CD4-positive, alpha-beta T cell (primary cell): ENCODE measurements at regions not wholly inside any gene's neighbourhood (a gene's known extent, or its start where the extent isn't known, plus 50 kb on each side); places are given as distances from the start of the nearest gene placed in this dataset.

ENCODE experiments used
- ATAC-seq: fragments of 200-7000 bp; cut with Tn5 transposase; one replicate; pipeline ENCODE4 v1.10.0; 2022; ENCODE audit warnings: mild to moderate bottlenecking; ENCODE audit not compliant: poor library complexity
- CTCF ChIA-PET: fragments of 350-600 bp; sonication (Branson Sonifier 250); formaldehyde crosslinking; loops from one replicate; lab custom pipeline; 2021; ENCODE audit warnings: antibody characterized with exemption, inconsistent platforms; lab: Charles Lee
- POLR2A ChIA-PET: fragments of 350-600 bp; sonication (Branson Sonifier 250); formaldehyde crosslinking; loops from one replicate; lab custom pipeline; 2021; ENCODE audit warnings: antibody characterized with exemption, inconsistent platforms; lab: Charles Lee
- DNase-seq, 14 experiments: peaks; one replicate each; pipeline ENCODE4 v3.0.0-alpha.2; 2013 to 2020; ENCODE audit warnings: mixed read lengths in 2 of 14
- H3K27ac ChIP-seq, 2 donors: one replicate each; pipeline versions ENCODE4 v1.5.1 to v1.7.0; 2013; ENCODE audit warnings: low read length in 2 of 2, low read depth in 1 of 2, mild to moderate bottlenecking in 1 of 2
- H3K27me3 ChIP-seq, 2 experiments: 1 replicate in 1 of 2; 2 replicates in 1 of 2; pipeline versions ENCODE4 v1.6.1 to v1.7.0; 2013; ENCODE audit warnings: low read length in 2 of 2, control low read depth in 1 of 2, mild to moderate bottlenecking in 1 of 2, moderate library complexity in 1 of 2; ENCODE audit not compliant: insufficient read depth in 2 of 2, control insufficient read depth in 1 of 2
- H3K36me3 ChIP-seq: one replicate; pipeline ENCODE4 v1.6.1; 2013; ENCODE audit warnings: low read length, control low read depth; ENCODE audit not compliant: insufficient read depth
- H3K4me1 ChIP-seq: one replicate; pipeline ENCODE4 v1.6.1; 2013; ENCODE audit warnings: low read length, control low read depth; ENCODE audit not compliant: insufficient read depth
- H3K4me3 ChIP-seq: one replicate; pipeline ENCODE4 v1.5.1; 2013; ENCODE audit warnings: mild to moderate bottlenecking, low read length, moderate library complexity
- H3K9me3 ChIP-seq, 2 experiments: 1 replicate in 1 of 2; 2 replicates in 1 of 2; pipeline versions ENCODE4 v1.6.1 to v1.7.0; 2013; ENCODE audit warnings: low read length in 2 of 2, mild to moderate bottlenecking in 2 of 2, control low read depth in 1 of 2, moderate library complexity in 1 of 2; ENCODE audit not compliant: control insufficient read depth in 1 of 2, insufficient read depth in 1 of 2
- H3K27ac Mint-ChIP-seq: one replicate; pipeline ENCODE4 v1.8.0; 2020; ENCODE audit warnings: mixed read lengths
- H3K27me3 Mint-ChIP-seq: one replicate; pipeline ENCODE4 v1.8.0; 2021; ENCODE audit warnings: mixed read lengths
- H3K36me3 Mint-ChIP-seq: one replicate; pipeline ENCODE4 v1.8.0; 2021; ENCODE audit warnings: low read depth, mixed read lengths
- H3K4me1 Mint-ChIP-seq: one replicate; pipeline ENCODE4 v1.8.0; 2021; ENCODE audit warnings: low read depth, mixed read lengths
- H3K4me3 Mint-ChIP-seq: one replicate; pipeline ENCODE4 v1.8.0; 2020; ENCODE audit warnings: mild to moderate bottlenecking, mixed read lengths
- H3K9me3 Mint-ChIP-seq: one replicate; pipeline ENCODE4 v1.8.0; 2020; ENCODE audit warnings: mixed read lengths
- intact Hi-C, 2 experiments: fragments of 100-400 bp; cut with DNase I in 1 of 2; cut with micrococcal nuclease in 1 of 2; formaldehyde crosslinking; loops; one replicate each; pipeline versions ENCODE4 v1.15.1 to v1.9.0; 2023 to 2025; cut with DNase I, micrococcal nuclease
- TF ChIP-seq, protein P1 (sequence below): fragments of 200-600 bp; IDR thresholded peaks from one replicate; pipeline ENCODE4 v1.8.0; 2022; ENCODE audit warnings: antibody characterized with exemption, mild to moderate bottlenecking

DNA sequence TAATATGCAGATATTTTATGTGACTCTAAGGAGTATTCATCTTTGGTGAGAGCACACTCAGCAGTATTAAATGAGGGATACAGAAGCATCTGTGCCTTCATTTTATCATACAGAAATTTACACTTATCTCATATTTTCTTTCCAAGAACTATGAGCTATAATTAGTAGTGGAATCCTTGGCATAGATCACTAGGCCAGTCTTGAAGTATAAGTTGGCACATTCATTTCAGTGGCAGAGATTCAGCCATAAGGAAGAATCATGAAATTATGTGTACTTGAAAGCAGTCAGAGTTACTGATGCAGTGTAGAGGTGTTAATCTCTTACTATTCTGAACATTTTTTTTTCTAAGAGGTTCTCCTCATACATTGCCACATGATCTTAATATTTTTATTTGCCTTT lies 393.6 kb upstream of the GOLIM4 start:
- Mint-ChIP-seq H3K4me3 (no peak overlapping the region), H3K36me3 (no peaks in the 10 kb centered on the region), H3K9me3 (no peaks in the 10 kb centered on the region), H3K27ac (no peak overlapping the region), H3K4me1 (no peaks in the 10 kb centered on the region), H3K27me3 (no peaks in the 10 kb centered on the region)
- Histone ChIP-seq H3K36me3 (no peaks in the 10 kb centered on the region), H3K4me1 (no peaks in the 10 kb centered on the region), H3K9me3 (no peaks in the 10 kb centered on the region), H3K27me3 (no peaks in the 10 kb centered on the region), H3K27ac (no peak overlapping the region), H3K4me3 (no peak overlapping the region)
- TF ChIP-seq, protein P1, sequence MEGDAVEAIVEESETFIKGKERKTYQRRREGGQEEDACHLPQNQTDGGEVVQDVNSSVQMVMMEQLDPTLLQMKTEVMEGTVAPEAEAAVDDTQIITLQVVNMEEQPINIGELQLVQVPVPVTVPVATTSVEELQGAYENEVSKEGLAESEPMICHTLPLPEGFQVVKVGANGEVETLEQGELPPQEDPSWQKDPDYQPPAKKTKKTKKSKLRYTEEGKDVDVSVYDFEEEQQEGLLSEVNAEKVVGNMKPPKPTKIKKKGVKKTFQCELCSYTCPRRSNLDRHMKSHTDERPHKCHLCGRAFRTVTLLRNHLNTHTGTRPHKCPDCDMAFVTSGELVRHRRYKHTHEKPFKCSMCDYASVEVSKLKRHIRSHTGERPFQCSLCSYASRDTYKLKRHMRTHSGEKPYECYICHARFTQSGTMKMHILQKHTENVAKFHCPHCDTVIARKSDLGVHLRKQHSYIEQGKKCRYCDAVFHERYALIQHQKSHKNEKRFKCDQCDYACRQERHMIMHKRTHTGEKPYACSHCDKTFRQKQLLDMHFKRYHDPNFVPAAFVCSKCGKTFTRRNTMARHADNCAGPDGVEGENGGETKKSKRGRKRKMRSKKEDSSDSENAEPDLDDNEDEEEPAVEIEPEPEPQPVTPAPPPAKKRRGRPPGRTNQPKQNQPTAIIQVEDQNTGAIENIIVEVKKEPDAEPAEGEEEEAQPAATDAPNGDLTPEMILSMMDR, result no peak
- intact Hi-C loops, result no loop called here
- DNase-seq (no peak), ATAC-seq (no peak)
- ChIA-PET POLR2A (no interaction called here), CTCF (no interaction called here)

DNA sequence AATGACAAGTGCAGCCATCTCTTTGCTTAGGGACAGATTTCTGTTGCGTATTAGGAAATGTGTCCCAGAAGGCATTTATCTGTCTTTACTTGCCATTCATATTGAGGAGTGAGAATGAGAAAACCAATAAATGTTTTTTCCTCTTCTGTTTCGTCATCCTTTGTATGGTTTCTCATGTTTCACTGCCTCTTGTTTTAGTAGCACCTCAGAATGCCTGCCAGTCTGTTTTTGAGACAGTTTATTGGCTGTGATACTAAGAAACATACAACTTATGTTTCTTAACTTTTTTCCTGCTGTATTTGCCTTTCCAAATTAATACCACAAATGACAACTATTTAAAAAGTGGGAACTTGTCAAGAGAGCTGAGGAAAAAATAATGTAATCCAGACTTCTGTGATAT lies 390.2 kb upstream of the GOLIM4 start:
- Histone ChIP-seq H3K4me3 (no peak overlapping the region), H3K27ac (no peak overlapping the region), H3K9me3 (no peaks in the 10 kb centered on the region), H3K36me3 (no peaks in the 10 kb centered on the region), H3K27me3 (no peaks in the 10 kb centered on the region), H3K4me1 (no peaks in the 10 kb centered on the region)
- Mint-ChIP-seq H3K4me1 (no peaks in the 10 kb centered on the region), H3K27me3 (no peaks in the 10 kb centered on the region), H3K9me3 (no peaks in the 10 kb centered on the region), H3K27ac (no peak overlapping the region), H3K4me3 (no peak overlapping the region), H3K36me3 (no peaks in the 10 kb centered on the region)
- ChIA-PET POLR2A (no interaction called here), CTCF (no interaction called here)
- DNase-seq (no peak), ATAC-seq (no peak)
- TF ChIP-seq, protein P1, result no peak
- intact Hi-C loops, result no loop called here

DNA sequence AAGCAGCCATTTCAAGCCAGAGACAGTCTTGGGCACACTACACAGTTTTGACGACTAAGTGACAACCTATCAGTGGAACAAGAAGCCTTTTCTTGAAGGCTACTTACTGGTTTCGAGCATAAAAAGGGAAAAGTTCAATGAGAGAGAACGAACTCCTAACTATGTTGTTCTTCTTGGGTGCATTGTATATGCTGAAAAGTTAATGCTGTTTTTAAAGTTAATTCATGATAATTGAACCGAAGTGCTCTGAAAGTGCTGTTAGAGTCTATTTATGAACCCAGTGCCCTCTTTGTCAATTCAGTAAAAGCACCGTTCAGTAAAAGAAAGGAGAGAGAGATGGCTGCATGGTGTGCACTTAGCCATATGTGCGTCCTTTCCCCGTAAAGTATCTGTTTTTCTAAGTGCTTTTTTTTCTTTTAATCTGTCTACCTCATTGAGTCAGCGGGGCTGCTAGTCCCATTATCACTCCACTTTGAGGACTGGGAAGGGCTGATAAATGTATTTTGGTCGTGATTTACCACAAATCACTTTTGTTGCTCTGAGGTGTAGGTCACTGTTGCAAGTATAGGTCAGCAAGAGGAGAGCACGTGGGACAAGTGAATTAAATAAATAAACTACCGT lies 380.7 kb upstream of the GOLIM4 start:
- Histone ChIP-seq H3K27me3 (no peaks in the 10 kb centered on the region), H3K27ac (no peak overlapping the region), H3K9me3 (peaks cover 0 to 5% of the 10 kb centered on the region in 2 experiments), H3K36me3 (no peaks in the 10 kb centered on the region), H3K4me1 (no peaks in the 10 kb centered on the region), H3K4me3 (no peak overlapping the region)
- no peak for DNase-seq
- no peak overlapping the region for H3K27ac Mint-ChIP-seq
- H3K4me1 Mint-ChIP-seq, result no peaks in the 10 kb centered on the region
- TF ChIP-seq, protein P1, result no peak
- H3K36me3 Mint-ChIP-seq, result no peaks in the 10 kb centered on the region
- intact Hi-C loops, result no loop called here
- ATAC-seq, result no peak
- ChIA-PET POLR2A (no interaction called here), CTCF (no interaction called here)
- no peak overlapping the region for H3K4me3 Mint-ChIP-seq
- no peaks in the 10 kb centered on the region for H3K27me3 Mint-ChIP-seq
- no peaks in the 10 kb centered on the region for H3K9me3 Mint-ChIP-seq
